ENCODE measurements at regions not wholly inside any gene's neighbourhood (a gene's known extent, or its start where the extent isn't known, plus 50 kb on each side); places are given as distances from the start of the nearest gene placed in this dataset.

DNA sequence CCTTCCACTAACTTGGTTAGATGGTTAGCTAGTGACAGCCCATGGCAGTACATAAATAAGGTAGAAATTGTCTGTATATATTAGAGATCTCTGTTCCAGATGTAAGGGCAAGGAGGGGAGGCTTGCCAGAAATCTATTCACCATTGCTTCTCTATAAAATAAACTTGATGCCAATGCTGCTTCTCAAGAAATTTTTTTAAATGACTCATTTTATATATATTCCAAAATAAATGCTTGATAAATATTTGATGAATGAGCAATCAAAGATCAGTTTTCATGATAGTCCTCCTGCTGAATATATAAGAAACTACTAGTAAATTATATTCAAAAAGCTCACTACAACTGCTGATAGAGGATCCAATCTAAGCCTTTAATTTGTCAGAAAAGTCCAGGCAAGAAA lies 710.6 kb upstream of the CCDC179 start:
- H3K27ac Mint-ChIP-seq: no peak overlapping the region
- TF ChIP-seq, protein P1, sequence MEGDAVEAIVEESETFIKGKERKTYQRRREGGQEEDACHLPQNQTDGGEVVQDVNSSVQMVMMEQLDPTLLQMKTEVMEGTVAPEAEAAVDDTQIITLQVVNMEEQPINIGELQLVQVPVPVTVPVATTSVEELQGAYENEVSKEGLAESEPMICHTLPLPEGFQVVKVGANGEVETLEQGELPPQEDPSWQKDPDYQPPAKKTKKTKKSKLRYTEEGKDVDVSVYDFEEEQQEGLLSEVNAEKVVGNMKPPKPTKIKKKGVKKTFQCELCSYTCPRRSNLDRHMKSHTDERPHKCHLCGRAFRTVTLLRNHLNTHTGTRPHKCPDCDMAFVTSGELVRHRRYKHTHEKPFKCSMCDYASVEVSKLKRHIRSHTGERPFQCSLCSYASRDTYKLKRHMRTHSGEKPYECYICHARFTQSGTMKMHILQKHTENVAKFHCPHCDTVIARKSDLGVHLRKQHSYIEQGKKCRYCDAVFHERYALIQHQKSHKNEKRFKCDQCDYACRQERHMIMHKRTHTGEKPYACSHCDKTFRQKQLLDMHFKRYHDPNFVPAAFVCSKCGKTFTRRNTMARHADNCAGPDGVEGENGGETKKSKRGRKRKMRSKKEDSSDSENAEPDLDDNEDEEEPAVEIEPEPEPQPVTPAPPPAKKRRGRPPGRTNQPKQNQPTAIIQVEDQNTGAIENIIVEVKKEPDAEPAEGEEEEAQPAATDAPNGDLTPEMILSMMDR (IDR thresholded peaks at IDR 0.05; ENCODE audit: unreplicated experiment in 3 of 3): no peak
- no peaks in the 10 kb centered on the region for H3K36me3 Mint-ChIP-seq (ENCODE audit: low read depth)
- no peaks in the 10 kb centered on the region for H3K4me1 Mint-ChIP-seq
- H3K4me3 Mint-ChIP-seq: no peak overlapping the region
- H3K27me3 Mint-ChIP-seq (ENCODE audit: low read depth): no peaks in the 10 kb centered on the region
- H3K9me3 Mint-ChIP-seq: no peaks in the 10 kb centered on the region

DNA sequence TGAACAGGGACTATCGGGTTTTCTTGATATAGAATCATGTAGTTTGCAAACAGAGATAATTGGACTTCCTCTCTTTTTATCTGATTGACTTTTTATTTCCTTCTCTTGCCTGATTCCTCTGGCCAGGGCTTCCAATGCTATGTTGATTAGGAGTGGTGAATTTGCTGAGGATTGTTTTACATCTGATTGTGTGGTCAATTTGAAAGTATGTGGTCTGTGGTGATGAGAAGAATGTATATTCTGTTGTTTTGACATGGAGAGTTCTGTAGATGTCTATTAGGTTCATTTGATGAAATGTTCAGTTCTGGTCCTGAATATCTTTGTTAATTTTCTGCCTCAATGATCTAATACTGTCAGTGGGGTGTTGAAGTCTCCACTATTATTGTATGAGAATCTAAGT lies 713.2 kb upstream of the CCDC179 start:
- Mint-ChIP-seq H3K4me1 (no peaks in the 10 kb centered on the region), H3K9me3 (no peaks in the 10 kb centered on the region), H3K27me3 (ENCODE audit: low read depth) (no peaks in the 10 kb centered on the region), H3K36me3 (ENCODE audit: low read depth) (no peaks in the 10 kb centered on the region), H3K27ac (no peak overlapping the region), H3K4me3 (no peak overlapping the region)
- TF ChIP-seq, protein P1 (IDR thresholded peaks at IDR 0.05; ENCODE audit: unreplicated experiment in 3 of 3): no peak

DNA sequence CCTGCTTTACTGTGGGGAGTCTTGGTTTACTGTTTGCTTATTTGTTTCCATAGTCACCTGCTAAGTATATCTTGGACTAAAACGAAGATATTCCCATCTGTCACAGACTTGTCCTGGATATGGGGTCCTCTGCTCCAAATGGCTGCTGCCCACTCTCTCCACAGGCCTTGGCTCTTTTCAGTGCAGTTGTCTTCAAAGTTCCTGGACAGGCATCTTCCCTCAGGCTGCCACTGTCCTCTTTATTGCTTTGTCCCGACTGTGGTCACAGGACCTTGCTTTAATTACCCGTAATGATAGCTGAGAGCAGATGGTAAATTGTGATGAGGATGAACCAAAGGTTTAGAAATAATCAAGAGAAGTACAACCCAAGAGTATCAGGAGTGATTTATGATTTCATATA lies 713.9 kb upstream of the CCDC179 start:
- H3K4me1 Mint-ChIP-seq: no peaks in the 10 kb centered on the region
- H3K9me3 Mint-ChIP-seq: no peaks in the 10 kb centered on the region
- no peak overlapping the region for H3K4me3 Mint-ChIP-seq
- no peaks in the 10 kb centered on the region for H3K27me3 Mint-ChIP-seq (ENCODE audit: low read depth)
- H3K27ac Mint-ChIP-seq: no peak overlapping the region
- no peaks in the 10 kb centered on the region for H3K36me3 Mint-ChIP-seq (ENCODE audit: low read depth)
- TF ChIP-seq, protein P1 (IDR thresholded peaks at IDR 0.05; ENCODE audit: unreplicated experiment in 3 of 3): no peak

DNA sequence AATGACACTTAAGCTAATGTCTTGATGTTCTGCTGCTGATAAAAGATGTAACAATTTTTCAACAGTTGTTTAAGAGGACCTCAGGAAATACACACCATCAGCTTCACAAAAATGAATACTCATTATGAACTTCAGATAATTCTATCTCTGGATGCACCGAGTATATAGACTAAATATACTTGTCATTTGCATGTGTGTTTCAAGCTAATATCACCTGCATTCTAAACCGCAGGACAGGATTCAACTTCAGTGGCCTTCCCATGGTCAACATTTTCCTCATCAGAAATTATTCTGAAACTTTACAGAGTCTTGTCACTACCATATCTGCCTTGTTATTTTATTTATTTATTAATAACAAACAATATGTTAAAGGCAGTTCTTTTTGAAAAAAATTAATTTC lies 717.0 kb upstream of the CCDC179 start:
- no peaks in the 10 kb centered on the region for H3K36me3 Mint-ChIP-seq (ENCODE audit: low read depth)
- no peaks in the 10 kb centered on the region for H3K4me1 Mint-ChIP-seq
- H3K27me3 Mint-ChIP-seq (ENCODE audit: low read depth): no peaks in the 10 kb centered on the region
- no peak overlapping the region for H3K4me3 Mint-ChIP-seq
- no peaks in the 10 kb centered on the region for H3K9me3 Mint-ChIP-seq
- TF ChIP-seq, protein P1 (IDR thresholded peaks at IDR 0.05; ENCODE audit: unreplicated experiment in 3 of 3): no peak
- no peak overlapping the region for H3K27ac Mint-ChIP-seq

DNA sequence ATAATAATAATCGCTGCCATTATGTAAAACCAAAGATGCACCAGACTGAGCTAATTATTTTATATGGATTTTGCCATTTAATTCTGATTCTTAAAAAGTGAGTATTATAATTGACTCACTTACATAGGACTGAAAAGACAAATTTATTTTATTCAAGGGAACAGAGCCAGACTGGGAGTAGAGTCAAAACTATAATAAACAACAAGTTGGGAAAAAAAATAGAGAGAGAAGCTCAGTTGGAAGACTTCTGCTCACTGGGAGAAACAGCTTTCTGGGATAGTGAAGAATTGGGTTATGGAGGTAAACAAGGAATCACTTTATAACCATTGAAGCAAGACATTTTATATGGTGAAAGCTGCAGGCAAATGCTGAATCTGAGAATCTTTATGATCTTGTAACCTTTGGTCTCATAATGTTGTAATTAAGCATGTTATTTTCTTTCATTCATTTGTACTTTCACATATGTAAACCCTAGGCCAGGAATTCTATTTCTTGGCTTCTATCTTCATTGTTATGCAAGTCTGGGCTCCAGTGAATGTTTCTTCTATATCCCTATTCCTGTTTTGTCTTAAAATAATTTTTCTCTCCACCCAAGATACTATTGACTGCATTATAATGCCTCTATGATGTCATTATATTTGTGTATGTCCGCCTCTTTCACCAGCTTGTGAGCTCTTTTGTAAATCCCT lies 725.3 kb upstream of the CCDC179 start:
- Mint-ChIP-seq H3K27ac (peak overlapping the region in 2 of 3 experiments; percentile 3 to 28), H3K4me3 (no peak overlapping the region), H3K36me3 (ENCODE audit: low read depth) (peaks cover 4% of the 10 kb centered on the region), H3K27me3 (ENCODE audit: low read depth) (no peaks in the 10 kb centered on the region), H3K4me1 (peaks cover 10% of the 10 kb centered on the region), H3K9me3 (peaks cover 7% of the 10 kb centered on the region)
- TF ChIP-seq, protein P1 (IDR thresholded peaks at IDR 0.05; ENCODE audit: unreplicated experiment in 3 of 3): no peak

DNA sequence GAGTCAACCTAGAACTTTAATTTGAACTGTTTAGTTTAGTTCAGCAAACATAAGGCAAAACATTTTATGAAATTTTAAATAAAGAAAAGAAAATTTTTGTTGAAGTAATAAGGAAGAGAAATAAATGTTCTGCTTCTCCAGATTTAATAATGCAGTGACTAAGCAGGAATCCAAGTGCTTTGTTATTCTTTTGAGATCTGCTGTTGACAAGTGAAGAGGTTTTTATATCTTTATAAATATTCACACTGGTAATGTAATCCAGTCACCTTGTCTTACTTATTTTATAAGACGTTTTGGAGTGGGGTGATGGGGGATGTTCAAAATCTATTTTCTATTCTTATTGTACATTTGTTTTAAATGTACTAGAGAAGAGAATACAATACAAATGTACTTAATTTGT lies 725.9 kb upstream of the CCDC179 start:
- Mint-ChIP-seq H3K36me3 (ENCODE audit: low read depth) (peaks cover 4% of the 10 kb centered on the region), H3K4me3 (no peak overlapping the region), H3K9me3 (peaks cover 7% of the 10 kb centered on the region), H3K27ac (peak overlapping the region in 2 of 3 experiments; percentile 3 to 28), H3K27me3 (ENCODE audit: low read depth) (no peaks in the 10 kb centered on the region), H3K4me1 (peaks cover 10% of the 10 kb centered on the region)
- TF ChIP-seq, protein P1 (IDR thresholded peaks at IDR 0.05; ENCODE audit: unreplicated experiment in 3 of 3): no peak
